HepG2 (cell line): ENCODE measurements at regions not wholly inside any gene's neighbourhood (a gene's known extent, or its start where the extent isn't known, plus 50 kb on each side); places are given as distances from the start of the nearest gene placed in this dataset.

Source experiments
- ATAC-seq: fragments of 200-7000 bp; cut with Tn5 transposase; 3 replicates; pipeline ENCODE4 v1.9.1; 2020; ENCODE audit warnings: mild to moderate bottlenecking, moderate library complexity
- BruUV-seq: library from RNA; stranded (reverse); fragments of 400-500 nt; replicated peaks from 2 replicates; lab custom pipeline; 2021; lab: Mats Ljungman, UMichigan
- CTCF ChIA-PET: fragments of 300-600 bp; formaldehyde crosslinking; extraction: SDS; loops from one replicate; lab custom pipeline; 2021; ENCODE audit warnings: low total read pairs, inconsistent platforms, low intra/inter-chr PET ratio; lab: Yijun Ruan, JAX
- POLR2A ChIA-PET: fragments of 350-600 bp; sonication (Branson Sonifier 250); formaldehyde crosslinking; loops from one replicate; lab custom pipeline; 2020; ENCODE audit warnings: antibody characterized with exemption, inconsistent platforms; lab: Yijun Ruan, JAX
- DNase-seq: peaks from one replicate; pipeline ENCODE4 v3.0.0-alpha.2; 2015; ENCODE audit warnings: low spot score
- FAIRE-seq: peaks from 3 replicates; lab custom pipeline; 2011; peaks lifted over from hg19 to GRCh38; lab: Jason Lieb, UNC
- H2AFZ ChIP-seq: one replicate; pipeline ENCODE4 v1.6.1; 2011; ENCODE audit warnings: low read length, inconsistent platforms
- H3K27ac ChIP-seq: fragments of 300-600 bp; 3 replicates; pipeline ENCODE4 v1.8.0; 2011; ENCODE audit warnings: mixed run types, mild to moderate bottlenecking, mixed read lengths, low read length, inconsistent platforms; ENCODE audit not compliant: insufficient read depth; ENCODE audit errors: extremely low read length
- H3K27me3 ChIP-seq, 2 experiments: fragments of 200-600 bp in 1 of 2; 2 replicates in 1 of 2; 3 replicates in 1 of 2; pipeline versions ENCODE4 v1.6.0 to v1.8.0; 2011; ENCODE audit warnings: low read length in 2 of 2, mild to moderate bottlenecking in 2 of 2, moderate library complexity in 2 of 2, inconsistent platforms in 1 of 2; ENCODE audit not compliant: insufficient read depth in 2 of 2, control insufficient read depth in 1 of 2
- H3K36me3 ChIP-seq, 2 experiments: fragments of 200-600 bp in 1 of 2; replicated peaks in 1 of 2; 2 replicates in 1 of 2; 3 replicates in 1 of 2; pipeline versions ENCODE4 v1.5.1 to v1.8.0; 2011; ENCODE audit warnings: low read length in 2 of 2, inconsistent platforms in 1 of 2; ENCODE audit not compliant: insufficient read depth in 2 of 2, control insufficient read depth in 1 of 2
- H3K4me1 ChIP-seq: 2 replicates; pipeline ENCODE4 v1.5.1; 2012; ENCODE audit warnings: low read length, inconsistent platforms; ENCODE audit not compliant: insufficient read depth
- H3K4me2 ChIP-seq: 2 replicates; pipeline ENCODE4 v1.6.0; 2011; ENCODE audit warnings: low read depth, low read length, inconsistent platforms
- H3K4me3 ChIP-seq, 3 experiments: fragments of 200-600 bp in 1 of 3; sonication (generic), shearing (Covaris generic) in 1 of 3; replicated peaks in 1 of 3; 2 replicates each; pipeline ENCODE4 v1.5.1; 2011 to 2016; ENCODE audit warnings: low read length in 3 of 3, inconsistent platforms in 2 of 3, low read depth in 2 of 3, mild to moderate bottlenecking in 2 of 3, control low read depth in 1 of 3, mixed read lengths in 1 of 3; ENCODE audit not compliant: insufficient read depth in 1 of 3
- H3K79me2 ChIP-seq: one replicate; pipeline ENCODE4 v1.6.1; 2011; ENCODE audit warnings: low read length, inconsistent platforms; ENCODE audit not compliant: insufficient read depth
- H3K9ac ChIP-seq: 2 replicates; pipeline ENCODE4 v1.6.0; 2011; ENCODE audit warnings: mild to moderate bottlenecking, low read depth, low read length, inconsistent platforms; ENCODE audit not compliant: insufficient read depth
- H3K9me3 ChIP-seq: 2 replicates; pipeline ENCODE4 v1.5.1; 2012; ENCODE audit warnings: mild to moderate bottlenecking, low read length
- H4K20me1 ChIP-seq: 2 replicates; pipeline ENCODE4 v1.6.0; 2011; ENCODE audit warnings: inconsistent platforms, mild to moderate bottlenecking, low read length, moderate library complexity; ENCODE audit not compliant: insufficient read depth
- FOSL1 ChIP-seq: sonication (generic); formaldehyde crosslinking; IDR thresholded peaks from 2 replicates; pipeline ENCODE4 v1.9.0; 2021; ENCODE audit warnings: missing genetic modification reagents, borderline replicate concordance
- KDM5B ChIP-seq: sonication (generic); formaldehyde crosslinking; IDR thresholded peaks from 2 replicates; pipeline ENCODE4 v1.4.0; 2020; ENCODE audit warnings: missing genetic modification reagents, mild to moderate bottlenecking, borderline replicate concordance
- TBL1XR1 ChIP-seq: fragments of 150-350 bp; IDR thresholded peaks from 2 replicates; pipeline ENCODE4 v1.6.1; 2014; ENCODE audit warnings: borderline replicate concordance, low read length; ENCODE audit not compliant: partially characterized antibody
- ZMYM4 ChIP-seq: sonication (generic); formaldehyde crosslinking; IDR thresholded peaks from 2 replicates; pipeline ENCODE4 v1.8.1; 2023; ENCODE audit warnings: mild to moderate bottlenecking, missing genetic modification reagents
- ZNF207 ChIP-seq: fragments of 450-650 bp; IDR thresholded peaks from 2 replicates; pipeline ENCODE4 v1.6.1; 2016; ENCODE audit warnings: antibody characterized with exemption, borderline replicate concordance
- ZNF24 ChIP-seq: fragments of 450-650 bp; IDR thresholded peaks from 2 replicates; pipeline ENCODE4 v1.6.1; 2017; ENCODE audit warnings: antibody characterized with exemption, mild to moderate bottlenecking
- ZNF343 ChIP-seq: sonication (generic); formaldehyde crosslinking; IDR thresholded peaks from 2 replicates; pipeline ENCODE4 v1.4.0; 2020; ENCODE audit warnings: mild to moderate bottlenecking, missing genetic modification reagents
- ZNF644 ChIP-seq: IDR thresholded peaks from 2 replicates; pipeline ENCODE4 v1.6.1; 2016; ENCODE audit warnings: low read depth
- ZNF747 ChIP-seq: sonication (generic); formaldehyde crosslinking; IDR thresholded peaks from 2 replicates; pipeline ENCODE4 v1.8.1; 2023; ENCODE audit warnings: missing genetic modification reagents, mild to moderate bottlenecking, borderline replicate concordance
- ZNF879 ChIP-seq: sonication (generic); formaldehyde crosslinking; IDR thresholded peaks from 2 replicates; pipeline ENCODE4 v1.8.1; 2023; ENCODE audit warnings: missing genetic modification reagents
- ZSCAN21 ChIP-seq: sonication (generic); formaldehyde crosslinking; IDR thresholded peaks from 2 replicates; pipeline ENCODE4 v1.8.0; 2022; ENCODE audit warnings: mild to moderate bottlenecking, missing genetic modification reagents, moderate library complexity, borderline replicate concordance
- WGBS: methylation state at CpG from one replicate; pipeline ENCODE4 v1.1.6; 2017; ENCODE audit warnings: low lambda C conversion rate; 5-methylcytosine and 5-hydroxymethylcytosine counted together
- in situ Hi-C: cut with HindIII; loops from 2 replicates; pipeline ENCODE4 v1.10.0; 2017; ENCODE audit warnings: low pct_unique_long_range_greater_than_20kb; ENCODE audit not compliant: extremely low pct_ligation_motif_present
- intact Hi-C: fragments of 100-400 bp; cut with micrococcal nuclease; formaldehyde crosslinking; loops from one replicate; pipeline ENCODE4 v1.10.0; 2022; ENCODE audit not compliant: unreplicated experiment
- TF ChIP-seq, protein P1 (sequence below): sonication (generic); formaldehyde crosslinking; IDR thresholded peaks from 2 replicates; pipeline ENCODE4 v1.4.0; 2020; ENCODE audit warnings: missing genetic modification reagents, borderline replicate concordance
- TF ChIP-seq, protein P2 (sequence below): conservative IDR thresholded peaks from 2 replicates; pipeline ENCODE4 v1.6.1; 2018; ENCODE audit warnings: missing genetic modification reagents

DNA sequence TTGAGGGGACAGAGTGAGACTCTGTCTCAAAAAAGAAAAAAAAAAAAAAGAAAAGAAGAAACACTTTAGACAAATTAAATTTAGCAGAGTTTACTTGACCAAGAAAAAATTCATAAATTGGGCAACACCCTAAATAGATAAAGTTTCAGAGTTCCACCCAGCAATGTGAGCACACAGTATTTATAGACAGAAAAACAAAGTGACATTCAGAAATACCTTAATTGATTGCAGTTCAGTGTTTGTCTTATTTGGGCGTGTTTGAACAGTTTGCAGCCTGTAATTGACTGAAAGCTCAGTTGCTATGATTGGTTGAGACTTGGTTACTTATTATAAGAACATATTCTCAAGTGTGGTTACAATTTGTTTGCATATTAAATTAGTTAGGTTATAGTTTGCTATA lies 603.5 kb upstream of the NEGR1 start:
- no TSS peak for BruUV-seq
- WGBS = 0% methylated on average over 1 of the region's 1 CpG
- no peak for FAIRE-seq
- Histone ChIP-seq H3K4me2 (no peak overlapping the region), H4K20me1 (no peaks in the 10 kb centered on the region), H3K36me3 (no peaks in the 10 kb centered on the region), H3K27me3 (no peaks in the 10 kb centered on the region), H3K9me3 (peaks cover 45% of the 10 kb centered on the region), H3K4me1 (no peaks in the 10 kb centered on the region), H3K27ac (no peak overlapping the region), H3K4me3 (no peak overlapping the region), H3K79me2 (no peaks in the 10 kb centered on the region), H3K9ac (no peak overlapping the region), H2AFZ (no peak overlapping the region)
- CTCF ChIA-PET = no interaction called here
- POLR2A ChIA-PET = no interaction called here
- no peak for DNase-seq
- in situ Hi-C loops (no loop called here), intact Hi-C loops (no loop called here)
- TF ChIP-seq ZSCAN21 (CRISPR knock-in tag) = no peak
- ATAC-seq = no peak

DNA sequence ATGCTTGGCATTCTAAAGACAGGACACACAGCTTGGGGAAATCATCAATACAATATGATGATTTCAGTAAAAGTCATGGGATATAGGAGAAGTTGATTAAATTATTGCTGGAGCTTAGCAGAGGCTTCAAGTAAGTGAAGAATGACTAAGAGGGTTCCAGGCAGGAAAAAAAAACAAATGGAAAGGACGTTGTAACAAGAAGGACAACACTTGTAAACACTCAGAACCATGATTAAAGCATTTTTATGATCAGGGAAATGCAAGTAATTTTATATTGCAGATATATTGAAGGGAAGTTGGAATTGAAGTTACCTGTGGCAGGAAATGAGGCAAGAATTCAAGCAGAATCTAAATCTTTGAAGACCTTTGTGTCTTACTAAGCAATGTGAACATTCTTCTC lies 602.7 kb upstream of the NEGR1 start:
- TF ChIP-seq ZNF24 (no peak), ZNF343 (no peak), TBL1XR1 (no peak), ZNF207 (no peak), ZNF747 (CRISPR knock-in tag) (no peak), FOSL1 (CRISPR knock-in tag) (no peak), ZNF879 (no peak), KDM5B (CRISPR knock-in tag) (no peak), ZMYM4 (CRISPR knock-in tag) (no peak), ZNF644 (no peak)
- TF ChIP-seq, protein P1, sequence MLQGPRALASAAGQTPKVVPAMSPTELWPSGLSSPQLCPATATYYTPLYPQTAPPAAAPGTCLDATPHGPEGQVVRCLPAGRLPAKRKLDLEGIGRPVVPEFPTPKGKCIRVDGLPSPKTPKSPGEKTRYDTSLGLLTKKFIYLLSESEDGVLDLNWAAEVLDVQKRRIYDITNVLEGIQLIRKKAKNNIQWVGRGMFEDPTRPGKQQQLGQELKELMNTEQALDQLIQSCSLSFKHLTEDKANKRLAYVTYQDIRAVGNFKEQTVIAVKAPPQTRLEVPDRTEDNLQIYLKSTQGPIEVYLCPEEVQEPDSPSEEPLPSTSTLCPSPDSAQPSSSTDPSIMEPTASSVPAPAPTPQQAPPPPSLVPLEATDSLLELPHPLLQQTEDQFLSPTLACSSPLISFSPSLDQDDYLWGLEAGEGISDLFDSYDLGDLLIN (CRISPR knock-in tag) = no peak
- TF ChIP-seq, protein P2, sequence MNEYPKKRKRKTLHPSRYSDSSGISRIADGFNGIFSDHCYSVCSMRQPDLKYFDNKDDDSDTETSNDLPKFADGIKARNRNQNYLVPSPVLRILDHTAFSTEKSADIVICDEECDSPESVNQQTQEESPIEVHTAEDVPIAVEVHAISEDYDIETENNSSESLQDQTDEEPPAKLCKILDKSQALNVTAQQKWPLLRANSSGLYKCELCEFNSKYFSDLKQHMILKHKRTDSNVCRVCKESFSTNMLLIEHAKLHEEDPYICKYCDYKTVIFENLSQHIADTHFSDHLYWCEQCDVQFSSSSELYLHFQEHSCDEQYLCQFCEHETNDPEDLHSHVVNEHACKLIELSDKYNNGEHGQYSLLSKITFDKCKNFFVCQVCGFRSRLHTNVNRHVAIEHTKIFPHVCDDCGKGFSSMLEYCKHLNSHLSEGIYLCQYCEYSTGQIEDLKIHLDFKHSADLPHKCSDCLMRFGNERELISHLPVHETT (CRISPR knock-in tag) = no peak
- no peaks in the 10 kb centered on the region for H4K20me1 ChIP-seq
- no peaks in the 10 kb centered on the region for H3K4me1 ChIP-seq
- intact Hi-C loops (no loop called here), in situ Hi-C loops (no loop called here)
- POLR2A ChIA-PET = no interaction called here
- WGBS = 3% methylated on average over 1 of the region's 1 CpG
- H3K4me2 ChIP-seq = no peak overlapping the region
- BruUV-seq = no TSS peak
- DNase-seq (no peak), FAIRE-seq (no peak), ATAC-seq (no peak)
- no peak overlapping the region for H2AFZ ChIP-seq
- no peak overlapping the region for H3K9ac ChIP-seq
- peaks cover 41% of the 10 kb centered on the region for H3K9me3 ChIP-seq
- H3K36me3 ChIP-seq = no peaks in the 10 kb centered on the region
- no peaks in the 10 kb centered on the region for H3K27me3 ChIP-seq
- no peaks in the 10 kb centered on the region for H3K79me2 ChIP-seq
- CTCF ChIA-PET = no interaction called here
- no peak overlapping the region for H3K27ac ChIP-seq
- no peak overlapping the region for H3K4me3 ChIP-seq
